ENCODE measurements at regions not wholly inside any gene's neighbourhood (a gene's known extent, or its start where the extent isn't known, plus 50 kb on each side); places are given as distances from the start of the nearest gene placed in this dataset.

DNA sequence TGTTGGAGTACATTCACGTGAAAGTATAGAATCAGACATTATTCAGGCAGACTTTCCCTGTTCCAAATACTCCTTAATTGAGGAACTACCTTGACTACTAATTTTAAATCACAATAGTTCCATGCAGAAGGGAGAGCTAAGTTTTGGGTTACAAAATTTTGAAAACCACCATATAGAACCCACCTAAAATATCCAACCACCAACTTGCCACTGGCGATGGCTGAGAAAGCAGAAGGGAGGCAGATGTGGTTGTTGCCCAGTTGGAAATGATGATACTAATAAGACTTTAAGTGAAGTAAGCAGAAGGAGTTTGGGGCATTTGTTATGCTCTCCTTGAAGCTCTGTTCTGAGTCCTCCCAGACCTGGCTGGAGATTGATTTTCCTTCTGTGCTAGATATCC lies 190.7 kb downstream of the HLX start:
- no peak for DNase-seq (ENCODE audit: low read depth)

DNA sequence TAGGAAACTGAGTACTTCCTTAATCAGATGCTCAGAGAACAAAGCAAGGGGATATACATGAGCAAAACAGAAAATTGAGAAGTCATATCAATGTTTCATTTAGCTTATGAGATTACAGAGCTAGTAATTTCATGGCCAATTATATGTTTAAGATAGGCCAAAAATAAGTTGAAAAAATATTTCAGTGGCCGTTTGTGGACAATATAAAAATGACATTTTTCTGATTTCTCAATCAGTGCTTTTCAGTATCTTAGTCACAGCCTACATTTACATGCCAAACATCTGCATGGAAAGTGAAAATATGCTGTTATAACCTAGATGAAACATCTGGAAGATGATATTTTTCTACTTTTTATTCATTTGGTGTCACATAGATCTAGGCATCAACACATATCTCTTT lies 192.5 kb downstream of the HLX start:
- no peak for DNase-seq (ENCODE audit: low read depth)

DNA sequence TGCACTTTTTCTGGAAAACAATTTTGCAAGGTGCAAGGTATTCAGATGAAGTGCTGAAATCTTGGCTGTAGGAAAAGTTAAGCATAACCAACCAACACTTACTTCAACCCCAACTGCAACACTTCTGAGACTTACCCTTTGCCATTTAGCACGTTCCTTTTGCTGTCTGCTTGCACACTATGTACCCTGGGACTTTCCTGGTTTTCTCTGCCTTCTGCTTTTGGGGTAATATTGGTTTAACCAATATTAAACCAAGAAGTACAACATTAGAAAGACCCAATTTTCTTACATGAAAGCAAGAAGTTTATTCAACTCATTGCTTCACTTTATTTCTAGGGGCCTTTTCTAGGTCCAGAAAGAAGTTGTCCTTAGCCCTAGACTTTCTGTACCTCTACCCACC lies 193.0 kb downstream of the HLX start:
- DNase-seq (ENCODE audit: low read depth) = no peak

DNA sequence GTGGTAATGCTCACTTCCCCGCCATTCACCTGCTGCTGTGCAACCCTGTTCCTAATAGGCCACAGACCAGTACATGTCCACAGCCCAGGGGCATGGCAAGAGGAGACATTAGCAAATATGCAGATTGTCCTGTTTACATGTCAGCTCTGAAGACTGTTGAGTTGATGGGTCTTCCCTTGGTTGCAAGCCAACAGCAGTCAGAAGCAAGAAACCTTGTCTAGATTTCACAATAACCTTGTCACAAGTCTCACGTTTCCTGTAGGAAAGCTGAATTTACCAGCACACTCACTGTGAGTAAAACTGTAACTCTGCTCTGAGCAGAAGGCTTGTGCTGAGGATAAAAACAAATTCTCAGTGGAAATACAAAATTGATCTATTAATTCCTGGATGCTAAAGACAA lies 195.1 kb downstream of the HLX start:
- DNase-seq (ENCODE audit: low read depth) = no peak

DNA sequence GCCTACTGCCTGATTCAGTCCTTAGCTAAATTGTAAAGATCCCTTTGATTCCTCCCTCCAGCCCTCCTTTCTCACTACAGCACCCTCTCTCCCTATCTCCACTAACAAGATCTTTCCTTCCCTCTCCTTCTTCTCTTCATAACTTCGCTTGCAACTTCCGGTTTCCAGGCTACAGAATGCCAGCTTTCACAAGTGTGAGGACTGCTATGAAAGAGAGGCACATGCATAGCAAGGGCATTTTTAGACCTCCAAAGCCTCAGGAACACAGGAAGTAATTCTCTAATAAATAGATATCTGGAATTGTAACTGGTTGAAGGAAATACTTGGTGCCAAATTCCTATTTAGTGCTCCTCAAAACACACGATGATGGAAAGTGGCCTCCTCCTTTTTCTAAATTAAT lies 196.7 kb downstream of the HLX start:
- no peak for DNase-seq (ENCODE audit: low read depth)

DNA sequence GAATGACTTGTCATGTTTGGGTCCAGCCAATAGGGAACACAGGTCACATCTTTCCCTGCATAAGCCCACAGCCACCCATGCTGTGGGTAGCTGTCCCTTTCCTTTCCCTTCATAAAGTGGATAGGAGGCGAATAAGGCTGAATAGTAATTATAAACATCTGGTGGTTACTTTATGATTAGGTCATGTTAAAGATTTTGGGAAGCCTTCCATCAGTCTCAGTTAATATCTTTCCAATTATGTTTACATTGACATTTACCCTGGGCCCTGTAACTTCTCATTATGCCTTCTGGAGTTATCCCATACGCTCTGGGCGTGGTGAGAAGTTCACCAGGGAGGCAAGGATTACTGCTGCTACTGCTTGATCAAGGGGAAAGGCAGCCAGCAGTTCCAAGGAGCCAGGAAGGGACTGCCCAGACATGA lies 197.2 kb downstream of the HLX start:
- DNase-seq (ENCODE audit: low read depth) = no peak

DNA sequence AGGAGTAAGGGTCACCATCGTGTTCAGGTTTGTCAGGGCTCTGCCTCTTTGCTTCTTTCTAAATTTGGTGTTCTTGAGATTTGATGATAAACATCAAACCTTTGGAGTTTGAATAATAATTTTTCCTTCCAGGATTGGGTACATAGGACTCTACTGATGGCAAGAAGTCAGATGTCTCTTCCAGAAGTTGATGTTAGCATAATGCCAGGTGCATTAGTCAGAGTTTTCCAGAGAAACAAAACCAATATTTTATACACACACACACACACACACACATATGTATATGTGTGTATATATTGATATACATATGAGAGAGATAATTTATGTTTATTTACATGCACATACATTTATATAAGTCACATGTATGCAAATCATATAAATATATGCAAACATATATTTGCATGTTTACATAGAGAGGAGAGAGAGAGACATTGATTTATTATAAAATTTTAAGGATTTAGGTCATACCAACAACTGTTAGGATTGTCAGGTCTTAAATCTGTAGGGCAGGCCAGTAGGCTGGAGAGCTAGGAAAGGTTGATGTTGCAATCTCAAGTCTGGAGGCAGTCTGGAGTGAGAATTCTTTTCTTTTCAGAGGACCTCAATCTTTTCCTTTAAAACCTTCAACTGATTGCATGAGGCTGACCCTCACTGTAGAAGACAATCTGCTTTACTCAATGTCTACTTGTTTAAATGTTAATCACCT lies 199.2 kb downstream of the HLX start:
- DNase-seq (ENCODE audit: low read depth) = peak; percentile 44

DNA sequence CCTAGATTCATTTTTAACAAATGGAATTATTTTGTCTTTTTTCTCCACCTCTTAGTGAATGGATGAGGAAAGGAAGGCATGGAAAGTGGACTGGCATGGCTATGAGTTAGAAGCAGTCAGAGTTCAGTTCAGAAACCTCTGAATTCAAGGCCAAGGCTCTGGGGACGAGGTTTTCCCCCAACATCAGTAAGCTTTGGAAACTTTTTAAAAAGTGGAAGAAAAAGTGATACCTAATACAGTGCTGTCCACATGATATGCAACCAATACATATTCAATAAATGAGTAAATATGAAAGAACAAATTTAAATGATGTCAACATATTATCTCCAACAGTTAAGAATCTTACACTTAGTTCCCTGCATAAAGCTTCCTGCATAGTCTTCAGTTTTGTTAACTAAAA lies 204.7 kb downstream of the HLX start:
- DNase-seq (ENCODE audit: low read depth) = no peak

DNA sequence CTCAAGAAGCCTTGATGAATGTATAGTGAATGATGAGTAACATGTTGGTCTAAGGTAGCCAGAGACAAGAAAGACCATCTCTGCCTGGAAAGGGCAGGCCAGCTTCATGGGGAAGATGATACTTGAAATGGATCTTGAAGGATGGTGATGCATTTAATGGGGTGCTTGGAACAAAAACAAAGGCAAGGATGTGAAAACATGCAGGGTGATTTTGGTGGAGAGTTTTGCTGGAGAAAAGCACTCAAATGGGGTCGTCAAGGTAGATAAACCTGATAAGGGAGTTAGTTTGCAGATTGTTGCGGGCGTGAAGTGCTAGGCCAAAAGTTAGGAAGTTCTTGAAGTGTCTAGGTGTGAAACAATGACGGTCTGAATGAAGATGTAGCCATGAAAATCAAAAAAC lies 205.4 kb downstream of the HLX start:
- DNase-seq (ENCODE audit: low read depth) = no peak

DNA sequence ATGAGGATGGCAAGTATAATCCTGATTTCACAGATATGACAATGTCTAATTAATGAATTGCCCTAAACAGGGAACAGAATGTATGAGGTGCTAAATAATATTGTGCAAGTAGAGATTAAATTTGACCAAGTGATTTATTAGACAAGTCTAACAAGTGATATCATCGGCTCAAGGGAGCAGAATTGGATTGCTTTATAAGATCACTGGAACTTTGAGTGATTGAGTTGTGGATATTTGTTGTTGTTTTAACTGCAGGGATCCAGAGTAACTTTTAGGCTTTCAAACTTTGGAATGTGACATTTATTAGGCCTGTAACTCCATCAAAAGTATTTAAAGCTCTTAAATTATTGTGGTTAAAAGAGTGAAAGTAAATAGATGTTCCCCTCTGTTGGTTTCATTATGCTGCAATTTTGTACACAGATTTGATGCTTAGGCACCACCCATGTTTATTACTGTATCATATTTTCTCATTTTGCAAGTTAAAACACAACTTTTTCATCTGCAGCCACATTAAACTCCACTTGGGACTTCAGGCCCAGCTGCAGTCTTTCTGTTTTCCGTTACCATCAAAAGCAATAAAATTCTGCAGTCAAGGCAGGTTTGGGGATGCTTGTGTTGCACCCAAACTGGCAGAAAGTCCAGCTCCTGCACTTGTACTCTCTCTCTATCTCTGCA lies 206.6 kb downstream of the HLX start:
- no peak for DNase-seq (ENCODE audit: low read depth)

DNA sequence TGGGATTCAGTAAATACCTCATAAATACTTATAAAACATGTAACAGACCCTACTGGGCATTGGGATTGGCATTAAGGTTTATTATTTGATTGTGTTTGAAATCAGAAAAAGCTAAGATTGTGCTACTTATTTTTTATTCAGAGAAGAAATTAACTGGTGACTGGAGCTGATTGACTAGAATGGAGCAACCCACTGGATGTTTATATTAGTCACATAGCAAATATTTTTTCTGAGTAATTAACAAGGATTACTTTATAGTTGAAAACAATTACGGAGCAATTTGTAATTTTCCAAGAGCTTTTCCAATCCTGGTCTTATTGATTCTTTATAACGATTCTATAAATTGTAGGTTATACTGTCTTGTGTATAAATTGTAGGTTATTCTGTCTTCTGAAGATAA lies 208.7 kb downstream of the HLX start:
- peak; percentile 81 for DNase-seq (ENCODE audit: low read depth)

DNA sequence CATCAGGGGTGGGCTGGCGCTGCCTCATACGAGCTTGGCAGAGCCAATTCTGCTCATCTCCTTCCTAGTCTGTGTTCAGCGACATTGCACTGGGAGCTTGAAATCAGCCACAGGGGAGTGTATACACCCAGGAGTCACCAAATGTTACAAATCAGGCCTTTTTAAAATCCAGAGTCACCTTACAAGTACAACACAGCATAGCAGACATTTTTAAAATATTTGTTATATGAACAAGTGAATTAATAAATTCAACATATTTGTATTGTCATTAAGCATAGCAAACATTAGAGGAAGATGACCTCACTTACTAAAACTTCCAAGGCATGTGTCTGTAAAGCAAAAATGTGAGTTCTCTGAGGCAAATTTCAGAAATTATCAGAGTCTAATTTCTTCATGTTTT lies 210.0 kb downstream of the HLX start:
- peak; percentile 74 for DNase-seq (ENCODE audit: low read depth)

DNA sequence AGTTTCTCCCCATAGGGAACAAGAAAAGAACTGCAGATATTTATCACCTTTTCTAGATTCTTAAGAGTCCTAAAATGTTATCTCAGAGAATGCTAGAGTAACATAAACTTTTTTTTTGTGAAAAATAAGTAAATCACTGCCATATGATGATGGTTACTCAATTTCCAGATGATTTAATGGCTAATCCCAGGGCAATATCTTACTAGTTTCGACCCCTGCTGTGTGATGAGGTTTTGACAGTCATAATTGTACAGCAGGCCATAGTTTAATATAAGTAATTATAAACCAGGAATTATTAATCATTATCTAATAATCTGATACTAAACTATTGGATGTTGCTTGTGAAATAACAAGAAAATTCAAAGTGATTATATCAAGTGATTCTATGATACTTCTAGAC lies 210.6 kb downstream of the HLX start:
- peak; percentile 23 for DNase-seq (ENCODE audit: low read depth)

DNA sequence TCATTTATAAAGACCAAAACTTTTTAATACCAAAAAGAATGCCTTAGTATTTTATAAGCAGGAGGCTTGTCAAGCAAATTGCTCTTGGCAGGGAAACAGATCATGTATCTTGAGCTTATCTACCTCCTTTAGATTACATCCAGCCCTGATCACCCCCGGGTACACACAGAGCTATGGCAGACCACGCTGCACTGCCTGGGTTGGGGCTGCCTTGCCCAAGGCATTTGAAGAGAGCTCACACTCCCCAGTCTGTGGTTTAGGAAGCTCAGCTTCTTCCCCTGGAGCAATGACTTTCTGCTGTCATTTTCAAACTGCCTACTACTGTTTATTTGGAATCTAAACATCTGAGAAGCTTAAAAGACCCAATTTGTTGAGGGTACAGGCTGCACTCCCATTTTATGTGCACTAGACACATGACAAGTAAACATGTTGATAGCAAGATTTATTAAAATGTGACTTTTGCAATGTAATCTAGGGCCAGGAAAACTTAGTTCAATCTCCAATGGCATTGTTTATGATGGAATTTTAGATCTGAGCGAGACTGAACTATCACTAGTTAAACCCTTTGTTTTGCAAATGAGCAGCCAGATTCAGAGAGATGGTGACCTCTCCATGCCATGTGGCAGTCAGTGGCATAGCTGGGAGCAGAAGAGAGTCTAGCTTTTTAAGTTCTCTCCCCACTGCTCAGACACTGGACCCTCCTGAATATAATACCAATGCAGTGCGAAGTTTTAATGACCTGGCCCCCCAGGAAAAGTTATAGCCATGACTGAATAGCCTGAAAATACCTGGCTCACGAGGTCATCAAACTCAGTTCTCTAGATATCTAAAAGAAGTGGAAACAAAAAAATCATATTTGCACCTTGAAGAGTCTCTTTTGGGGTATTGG lies 214.9 kb downstream of the HLX start:
- peak; percentile 58 for DNase-seq (ENCODE audit: low read depth)

DNA sequence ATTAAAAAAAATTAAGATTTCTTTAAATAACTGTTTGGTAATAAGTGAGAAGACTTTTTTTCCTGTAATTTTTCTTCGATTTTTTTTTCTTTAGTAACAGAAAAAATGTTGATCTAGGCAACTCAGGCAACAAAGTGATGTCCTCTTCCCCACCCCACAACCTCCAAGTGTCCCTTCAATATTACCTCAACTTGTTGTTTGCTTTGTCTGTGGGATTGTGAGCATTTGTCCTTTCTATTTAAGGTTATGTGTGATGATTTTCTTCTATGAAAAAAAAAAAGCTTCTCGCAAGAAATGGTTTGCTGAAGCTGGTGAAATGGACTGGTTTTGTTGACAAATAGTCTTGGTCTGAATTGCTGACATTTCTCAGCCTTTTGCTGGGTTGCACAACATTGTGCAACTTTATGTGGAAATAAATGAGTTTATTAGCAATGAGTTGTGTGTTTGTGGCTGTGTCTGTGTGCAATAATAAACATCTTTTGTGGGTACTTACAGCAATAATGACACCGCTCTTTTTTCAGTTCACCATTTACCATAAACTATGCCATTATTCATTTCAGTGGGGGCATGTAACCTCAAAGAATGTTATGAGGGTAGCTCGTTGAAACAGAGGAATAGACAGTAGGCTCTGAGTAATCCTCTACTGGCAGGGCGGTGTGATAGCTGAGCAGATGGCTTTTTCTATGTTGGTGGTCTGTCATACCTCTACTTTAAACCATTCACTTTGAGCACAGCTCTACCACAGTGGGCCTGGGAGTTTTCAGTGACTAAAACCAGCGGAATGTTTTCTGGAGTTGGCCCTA lies 218.4 kb downstream of the HLX start:
- peak; percentile 94 for DNase-seq (ENCODE audit: low read depth)

DNA sequence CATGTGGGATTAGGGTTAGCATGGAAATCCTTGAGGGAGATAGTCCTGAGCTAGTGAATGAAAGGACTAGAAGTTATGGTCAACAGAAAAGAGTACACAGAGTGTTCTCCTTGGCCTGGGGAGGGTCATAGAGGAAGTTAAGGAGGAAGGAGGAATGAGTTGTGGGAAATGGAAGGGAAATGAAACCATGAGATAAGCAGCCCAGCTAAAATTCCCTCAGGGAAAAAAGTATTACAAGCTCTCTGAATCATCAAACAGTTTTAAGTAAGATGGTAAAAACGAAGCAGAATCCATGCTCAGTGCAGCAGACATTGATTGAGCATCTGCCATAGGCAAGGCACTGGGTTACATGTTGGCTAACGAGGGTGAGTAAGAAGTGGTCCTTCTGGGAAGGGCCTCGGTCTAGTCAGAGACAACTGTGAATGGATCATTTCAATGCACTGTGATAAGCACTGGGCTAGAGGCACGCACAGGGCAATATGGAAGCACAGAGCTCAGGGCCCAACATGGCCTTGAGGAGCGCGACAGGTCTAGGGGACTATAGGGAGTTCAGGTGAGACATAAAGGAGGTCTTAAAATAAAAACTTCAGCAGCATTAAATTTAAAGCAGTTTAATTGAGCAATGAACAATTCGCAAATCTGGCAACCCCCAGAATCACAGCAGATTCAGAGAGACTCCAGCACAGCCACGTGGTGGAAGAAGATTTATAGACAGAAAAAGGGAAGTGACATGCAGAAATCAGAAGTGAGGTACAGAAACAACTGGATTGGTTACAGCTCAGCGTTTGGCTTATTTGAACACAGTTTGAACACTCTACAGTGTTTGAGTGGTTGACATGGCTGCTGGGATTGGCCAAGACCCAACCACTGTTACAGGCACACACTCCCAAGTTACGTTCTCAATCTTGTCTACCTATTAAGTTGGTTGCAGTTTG lies 219.5 kb downstream of the HLX start:
- peak; percentile 78 for DNase-seq (ENCODE audit: low read depth)

DNA sequence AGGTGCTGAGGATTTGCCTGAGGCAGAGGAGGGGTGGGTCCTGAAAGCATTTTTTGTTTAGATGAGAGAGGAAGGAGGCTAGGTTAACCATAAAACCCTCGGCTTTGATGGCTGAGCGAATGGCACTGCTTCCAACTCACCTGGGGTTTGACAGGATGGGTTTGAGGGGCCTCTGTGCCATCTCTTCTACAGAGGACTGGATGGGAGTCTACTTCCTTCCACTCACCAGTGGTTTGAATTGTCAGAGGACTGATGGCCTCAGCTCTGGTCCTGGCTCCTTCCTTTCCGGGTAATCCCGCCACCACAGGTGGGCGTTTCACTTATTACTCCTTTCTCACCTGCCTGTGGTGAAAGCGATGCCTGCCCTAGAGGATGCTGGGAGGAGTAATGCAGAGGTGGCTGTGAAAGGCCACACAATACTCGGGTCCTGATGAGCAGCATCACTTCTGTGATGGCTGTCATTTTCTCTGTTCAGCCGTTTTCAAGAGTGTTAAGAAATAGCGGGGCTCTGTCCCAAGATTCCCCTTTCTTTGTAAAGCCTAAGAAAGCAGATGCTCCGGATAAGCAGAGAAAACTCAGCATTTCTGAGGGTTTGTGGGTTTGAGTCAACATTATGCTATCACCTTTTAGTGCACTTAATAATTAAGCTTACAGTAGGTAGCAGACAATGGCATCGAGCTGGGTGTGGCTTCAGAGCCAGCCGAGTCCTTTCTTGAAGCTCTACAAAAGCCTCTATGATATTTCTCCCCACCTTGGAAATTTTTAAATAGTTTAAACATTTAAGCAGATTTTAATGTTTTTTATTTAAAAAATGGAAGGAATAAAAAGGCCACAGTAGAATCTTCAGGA lies 220.7 kb downstream of the HLX start:
- DNase-seq (ENCODE audit: low read depth) = no peak

DNA sequence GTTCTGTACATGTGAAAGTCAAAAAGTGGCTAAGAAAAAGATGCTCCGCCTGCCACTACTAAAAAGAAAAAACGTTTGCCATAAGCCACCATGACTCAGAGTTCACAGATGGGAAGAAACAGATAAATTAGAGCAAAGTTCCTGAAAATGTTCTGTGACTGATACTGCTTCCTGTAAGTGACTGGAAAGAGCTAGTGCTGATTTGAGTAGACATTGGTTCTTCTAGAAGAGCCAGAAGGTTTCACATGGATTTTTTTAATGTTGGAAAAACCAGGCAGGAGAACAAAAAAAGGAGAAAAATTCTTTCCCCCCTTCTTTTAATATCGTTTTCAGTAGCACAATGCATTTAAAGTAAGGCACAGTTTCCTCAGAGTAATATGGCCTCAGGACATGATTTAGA lies 221.4 kb downstream of the HLX start:
- DNase-seq (ENCODE audit: low read depth) = peak; percentile 90

DNA sequence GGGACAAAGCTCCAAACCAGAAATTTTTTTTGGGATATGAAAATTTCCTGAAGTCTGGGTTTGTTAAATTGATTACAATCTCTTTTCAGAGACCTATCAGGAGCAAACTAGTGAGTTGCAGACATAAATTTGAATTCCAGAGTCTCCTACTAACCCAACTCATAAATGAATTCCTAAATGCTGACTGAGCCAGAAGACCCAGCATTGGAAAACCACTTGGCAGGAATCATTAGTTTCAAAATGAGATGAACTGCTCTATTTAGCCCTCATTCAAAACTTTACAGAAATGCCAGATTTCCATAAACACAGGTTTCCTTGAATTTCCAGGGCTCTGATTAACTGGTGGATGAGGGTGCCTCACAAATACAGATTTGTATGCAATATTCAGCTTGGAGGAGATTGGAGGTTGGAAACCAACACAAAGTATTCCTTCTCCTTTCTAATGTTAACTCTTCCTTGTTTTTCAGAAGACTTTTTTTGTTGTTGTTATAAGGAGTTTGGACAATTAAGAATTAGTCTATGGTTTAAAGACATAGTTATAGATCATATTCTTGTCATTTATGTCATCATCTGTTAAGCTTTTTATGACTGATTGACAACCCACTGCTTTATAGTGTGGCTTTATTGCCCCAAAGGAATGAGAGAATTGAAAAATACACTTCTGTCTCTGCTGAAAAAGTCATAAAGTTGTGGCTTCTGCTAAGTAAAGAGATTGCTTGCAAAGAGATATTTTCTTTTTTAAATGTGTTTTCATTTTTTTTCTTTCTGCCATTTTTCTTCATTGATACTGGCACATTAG lies 222.8 kb downstream of the HLX start:
- DNase-seq (ENCODE audit: low read depth) = peak; percentile 68
